ENCODE measurements at regions not wholly inside any gene's neighbourhood (a gene's known extent, or its start where the extent isn't known, plus 50 kb on each side); places are given as distances from the start of the nearest gene placed in this dataset.
"Not testable (repeated sequence)": the region's sequence is repeated elsewhere in the genome, so short reads cannot be mapped to it uniquely, and the experiment has no call there.

GRCh38 chr21:32867597-32867996 is 96.0 kb upstream of the PAXBP1 start:
- no peak overlapping the region for H3K27ac ChIP-seq
- TF ChIP-seq CTCF (conservative IDR thresholded peaks at IDR 0.05) = no peak

GRCh38 chr21:32868631-32869454 is 97.3 kb upstream of the PAXBP1 start:
- H3K27ac ChIP-seq = no peak overlapping the region
- no peak for TF ChIP-seq CTCF (conservative IDR thresholded peaks at IDR 0.05)

DNA sequence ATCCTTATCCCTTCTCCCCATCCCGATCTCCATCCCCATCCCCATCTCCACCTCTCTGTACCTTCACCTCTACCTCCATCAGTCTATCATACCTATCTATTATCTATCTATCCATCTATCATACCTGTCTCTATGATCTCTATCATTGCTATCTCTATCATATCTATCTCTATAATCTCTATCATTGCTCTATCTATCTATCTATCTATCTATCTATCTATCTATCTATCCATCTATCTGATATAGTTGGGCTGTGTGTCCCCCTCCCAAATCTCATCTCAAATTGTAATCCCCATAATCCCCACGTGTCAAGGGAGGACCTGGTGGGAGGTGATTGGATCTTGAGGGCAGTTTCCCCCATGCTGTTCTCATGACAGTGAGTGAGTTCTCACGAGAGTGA is 97.9 kb upstream of the PAXBP1 start:
- no peak for TF ChIP-seq CTCF (conservative IDR thresholded peaks at IDR 0.05)
- no peak overlapping the region for H3K27ac ChIP-seq

DNA sequence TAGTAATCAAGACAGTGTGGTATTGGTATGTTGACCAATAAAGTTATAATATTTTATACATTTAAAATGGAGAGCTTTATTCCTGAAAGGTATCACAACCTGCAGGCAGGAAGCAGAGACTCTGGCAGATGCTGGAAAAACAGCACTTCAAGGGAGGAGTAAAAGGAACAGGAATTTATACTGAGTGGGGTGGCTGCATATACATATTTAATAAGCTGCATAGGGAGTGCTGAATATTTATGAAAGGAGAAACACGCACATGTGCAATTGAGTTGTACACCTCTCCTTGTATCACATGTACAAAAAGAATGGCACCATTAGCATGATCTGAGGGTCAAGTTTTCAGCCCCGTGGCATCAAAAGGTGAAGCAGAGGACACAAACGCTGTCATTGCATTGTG is 104.9 kb upstream of the PAXBP1 start:
- no peak overlapping the region for H3K27ac ChIP-seq
- no peak for TF ChIP-seq CTCF (conservative IDR thresholded peaks at IDR 0.05)

- H3K27ac ChIP-seq = not testable (repeated sequence)
These were observed 106.3 kb upstream of the PAXBP1 start for GRCh38 chr21:32877888-32878287.

- no peak for TF ChIP-seq CTCF (conservative IDR thresholded peaks at IDR 0.05)
- no peak overlapping the region for H3K27ac ChIP-seq
These were observed 107.1 kb upstream of the PAXBP1 start for GRCh38 chr21:32878661-32879060.

- no peak for TF ChIP-seq CTCF (conservative IDR thresholded peaks at IDR 0.05)
- H3K27ac ChIP-seq = no peak overlapping the region
These were observed 109.9 kb upstream of the PAXBP1 start for GRCh38 chr21:32881458-32881857.

DNA sequence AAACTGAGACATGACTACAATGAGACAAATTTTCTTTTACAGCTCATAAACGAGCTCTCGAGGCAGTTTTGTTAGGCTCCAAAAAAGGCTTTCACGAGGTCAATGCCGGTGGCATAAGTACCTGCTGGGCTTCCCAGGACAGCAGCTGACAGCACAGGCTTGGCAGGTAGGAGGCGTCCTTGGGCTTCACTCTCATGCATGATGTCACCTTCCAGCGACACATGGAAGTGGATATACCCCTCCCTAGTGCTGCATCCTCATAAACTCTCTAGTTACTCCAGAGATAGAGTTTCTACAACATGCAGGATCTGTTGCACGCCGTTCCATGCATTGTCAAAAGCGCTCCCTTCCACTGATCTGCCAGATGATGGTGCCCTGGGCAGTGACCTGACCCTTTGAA is 112.5 kb upstream of the PAXBP1 start:
- TF ChIP-seq CTCF (conservative IDR thresholded peaks at IDR 0.05) = no peak
- no peak overlapping the region for H3K27ac ChIP-seq
